GM12875 (cell line): ENCODE measurements at regions not wholly inside any gene's neighbourhood (a gene's known extent, or its start where the extent isn't known, plus 50 kb on each side); places are given as distances from the start of the nearest gene placed in this dataset.

Experiments
- H3K4me3 ChIP-seq: one replicate; pipeline ENCODE4 v1.5.1; 2011; ENCODE audit warnings: low read depth, low read length, control low read depth
- CTCF ChIP-seq: IDR thresholded peaks from 2 replicates; pipeline ENCODE4 v1.5.1; 2011; ENCODE audit warnings: low read depth, mild to moderate bottlenecking, control low read depth, inconsistent platforms, low read length, moderate library complexity, borderline replicate concordance; ENCODE audit not compliant: insufficient read depth

GRCh38 chr5:8871446-8871845, 674.4 kb downstream of the SEMA5A start:
- H3K4me3 ChIP-seq, result no peak overlapping the region
- TF ChIP-seq CTCF, result no peak

DNA sequence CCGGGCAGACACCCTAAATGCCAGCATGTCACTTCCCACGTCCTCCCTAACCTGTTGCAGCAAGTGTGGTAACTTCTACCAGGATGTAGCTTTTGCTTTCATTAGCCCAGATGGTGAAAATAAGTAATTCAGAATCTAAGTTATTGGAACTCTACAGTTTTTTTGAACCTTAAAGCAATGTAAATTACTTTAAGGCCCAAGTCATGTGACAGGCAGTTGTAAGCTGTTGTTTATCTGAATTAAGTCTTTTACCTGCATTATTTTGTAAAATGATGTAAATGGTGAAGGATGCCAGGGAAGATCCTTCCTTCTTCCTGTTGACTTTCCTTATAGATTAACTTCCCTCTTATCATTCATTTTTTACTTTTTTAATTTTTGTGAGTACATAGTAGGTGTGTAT, 670.2 kb downstream of the SEMA5A start:
- TF ChIP-seq CTCF, result no peak
- H3K4me3 ChIP-seq, result no peak overlapping the region

DNA sequence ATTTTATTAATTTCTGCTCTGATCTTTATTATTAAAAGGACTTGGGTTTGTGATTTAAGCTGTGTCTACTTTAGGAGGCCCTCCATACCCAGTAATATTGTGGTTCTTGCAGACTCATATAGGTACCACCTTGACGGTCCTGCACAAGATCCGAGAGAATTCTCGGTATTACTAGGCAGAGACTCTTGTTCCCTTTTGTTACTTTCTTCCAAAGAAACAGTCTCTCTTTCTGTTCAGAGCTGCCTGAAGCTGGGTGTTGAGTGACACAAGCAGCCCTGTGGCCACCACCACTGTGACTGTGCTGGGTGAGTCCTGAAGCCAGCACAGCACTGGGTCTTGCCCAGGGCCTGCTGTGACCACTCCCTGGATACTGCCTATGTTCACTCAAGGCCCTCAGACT, 666.6 kb downstream of the SEMA5A start:
- no peak overlapping the region for H3K4me3 ChIP-seq

GRCh38 chr5:8884029-8884428, 661.8 kb downstream of the SEMA5A start:
- H3K4me3 ChIP-seq, result no peak overlapping the region
- no peak for TF ChIP-seq CTCF

More for the DNA sequence above, 666.6 kb downstream of the SEMA5A start:
- TF ChIP-seq CTCF, result no peak

- H3K4me3 ChIP-seq, result no peak overlapping the region
- no peak for TF ChIP-seq CTCF
These were observed 652.9 kb downstream of the SEMA5A start for GRCh38 chr5:8892926-8893325.

GRCh38 chr5:8894031-8894430, 651.8 kb downstream of the SEMA5A start:
- no peak for TF ChIP-seq CTCF
- H3K4me3 ChIP-seq, result no peak overlapping the region

DNA sequence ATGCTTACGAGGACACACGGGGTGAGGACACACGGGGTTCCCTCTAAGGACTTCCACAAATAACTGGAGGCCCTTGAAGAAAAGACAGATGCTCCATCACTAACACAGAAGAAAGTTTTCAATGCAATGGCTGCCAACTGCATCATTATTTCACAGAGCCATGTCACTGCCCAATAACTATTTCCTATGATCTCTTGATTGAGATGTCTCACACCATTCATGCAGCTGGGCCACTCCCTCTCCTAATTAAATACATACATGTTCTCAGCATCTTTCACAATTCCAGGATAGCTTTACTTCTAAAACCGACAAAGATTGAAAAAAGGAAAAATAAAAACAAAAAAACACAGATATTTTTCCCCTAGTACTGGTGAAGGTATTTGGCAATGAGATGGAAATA, 650.8 kb downstream of the SEMA5A start:
- no peak overlapping the region for H3K4me3 ChIP-seq
- TF ChIP-seq CTCF, result no peak
